ENCODE measurements at regions not wholly inside any gene's neighbourhood (a gene's known extent, or its start where the extent isn't known, plus 50 kb on each side); places are given as distances from the start of the nearest gene placed in this dataset.

DNA sequence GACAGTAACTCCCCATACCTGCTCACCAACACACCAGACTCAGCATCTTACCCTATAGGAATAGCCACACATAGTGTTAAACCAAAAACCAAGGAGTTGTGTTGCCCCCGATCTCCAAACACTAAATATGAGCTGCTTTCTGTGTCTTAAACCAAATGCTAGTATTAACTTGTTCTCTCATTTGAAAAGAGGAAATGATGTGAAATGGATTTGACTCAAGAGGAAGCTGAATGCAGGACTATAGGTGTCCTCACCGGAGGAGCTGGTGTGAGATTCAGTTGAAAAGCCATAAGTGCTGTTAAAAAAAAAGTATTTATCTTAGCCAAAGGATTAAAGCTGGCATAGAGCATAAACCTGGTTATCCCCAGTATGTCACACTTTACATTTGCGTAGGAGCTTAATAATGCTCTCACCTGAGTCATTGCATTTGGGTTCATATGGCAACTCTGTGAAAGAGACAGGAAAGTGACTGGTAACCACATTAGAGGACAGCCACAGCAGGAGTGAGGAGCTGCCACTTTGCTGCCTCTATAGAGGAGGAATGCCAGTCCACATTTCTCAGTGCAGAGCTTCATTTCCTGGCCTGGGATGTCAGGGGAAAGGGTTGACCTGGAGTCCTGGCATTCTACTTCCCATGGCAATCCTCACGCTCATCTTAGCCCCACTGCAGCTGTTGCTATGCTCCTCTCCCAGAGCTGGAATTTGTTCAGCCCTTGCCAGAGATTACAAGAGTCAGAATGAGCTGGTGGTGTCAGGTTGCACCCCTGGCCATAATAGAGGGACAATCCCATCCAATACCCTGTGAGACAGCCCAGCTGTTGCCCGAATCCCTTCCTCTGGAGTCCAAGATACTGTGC lies 143.3 kb upstream of the ANKFN1 start:
- Mint-ChIP-seq H3K27ac (no peak overlapping the region), H3K4me1 (peaks cover 0 to 11% (median 11%) of the 10 kb centered on the region in 3 donors), H3K27me3 (no peaks in the 10 kb centered on the region), H3K36me3 (no peaks in the 10 kb centered on the region), H3K4me3 (no peak overlapping the region), H3K9me3 (peaks cover 3 to 8% (median 7%) of the 10 kb centered on the region in 3 donors)
- 58% methylated on average over 2 of the region's 5 CpGs for WGBS (ENCODE audit: insufficient coverage)
- H3K4me1 ChIP-seq (ENCODE audit: control insufficient read depth in 1 of 2, extremely low read depth in 1 of 2, insufficient read depth in 2 of 2, low read length in 2 of 2): no peaks in the 10 kb centered on the region
- DNase-seq: no peak
- H3K9me3 ChIP-seq: no peaks in the 10 kb centered on the region
- H3K36me3 ChIP-seq (ENCODE audit: control insufficient read depth in 2 of 2, extremely low read depth in 1 of 2, insufficient read depth in 1 of 2, low read length in 1 of 2): no peaks in the 10 kb centered on the region
- H3K27me3 ChIP-seq (replicated peaks in 1 of 2; ENCODE audit: control insufficient read depth in 2 of 2, extremely low read depth in 1 of 2, insufficient read depth in 2 of 2, low read length in 1 of 2): no peaks in the 10 kb centered on the region
- no peak overlapping the region for H3K4me3 ChIP-seq (ENCODE audit: control insufficient read depth in 1 of 2, extremely low read depth in 1 of 2, low read length in 1 of 2)
- ATAC-seq (replicated peaks in 1 of 4): peak in 2 of 4 experiments; percentile 47 to 75
- POLR2A ChIA-PET: no interaction called here
- CTCF ChIA-PET: interaction anchor here in 1 of 2 donors (0.6 kb wide), 2 partner anchors 29 to 65 kb away, joined by 4 read pairs; no protein-coding TSS in a partner anchor
- H3K27ac ChIP-seq (ENCODE audit: low read length): no peak overlapping the region

DNA sequence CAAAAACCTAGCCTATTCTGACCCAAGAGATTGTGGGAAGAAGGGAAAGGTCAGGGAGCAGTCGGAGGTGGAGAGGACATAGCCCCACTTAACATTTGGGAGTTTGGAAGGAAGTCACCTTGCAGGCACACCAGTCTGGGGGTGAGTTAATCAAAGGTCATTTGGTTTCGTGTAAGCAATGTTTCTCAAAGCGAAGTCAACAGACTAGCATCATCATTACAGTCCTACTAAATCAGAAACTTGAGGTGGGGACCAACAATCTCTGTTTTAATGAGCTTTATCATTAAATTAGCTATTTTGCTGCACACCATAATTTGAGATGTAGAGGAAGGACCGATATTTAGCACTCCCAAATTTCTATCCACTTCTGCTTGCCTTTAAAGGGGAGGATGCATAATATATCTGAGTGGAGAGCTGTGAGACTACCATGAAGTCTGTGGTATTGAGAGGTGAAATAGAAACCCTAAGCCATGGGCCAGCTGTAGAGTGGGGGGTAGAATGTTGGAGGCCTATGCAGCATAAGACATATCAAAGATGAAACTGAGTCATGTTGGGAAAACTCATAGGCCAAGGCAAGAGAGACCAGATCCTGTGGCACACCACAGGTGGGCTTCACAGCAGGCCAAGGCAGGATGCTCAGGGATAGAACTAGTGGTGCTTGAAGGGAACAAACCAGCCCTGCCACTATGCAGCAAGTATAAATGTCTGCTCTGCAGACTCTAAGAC lies 141.7 kb upstream of the ANKFN1 start:
- Histone ChIP-seq H3K4me1 (ENCODE audit: control insufficient read depth in 1 of 2, extremely low read depth in 1 of 2, insufficient read depth in 2 of 2, low read length in 2 of 2) (no peaks in the 10 kb centered on the region), H3K36me3 (ENCODE audit: control insufficient read depth in 2 of 2, extremely low read depth in 1 of 2, insufficient read depth in 1 of 2, low read length in 1 of 2) (no peaks in the 10 kb centered on the region), H3K27ac (ENCODE audit: low read length) (no peak overlapping the region), H3K27me3 (replicated peaks in 1 of 2; ENCODE audit: control insufficient read depth in 2 of 2, extremely low read depth in 1 of 2, insufficient read depth in 2 of 2, low read length in 1 of 2) (no peaks in the 10 kb centered on the region), H3K9me3 (no peaks in the 10 kb centered on the region), H3K4me3 (ENCODE audit: control insufficient read depth in 1 of 2, extremely low read depth in 1 of 2, low read length in 1 of 2) (no peak overlapping the region)
- no CpG with 5 or more reads among the region's 4 CpGs for WGBS (ENCODE audit: insufficient coverage)
- Mint-ChIP-seq H3K36me3 (no peaks in the 10 kb centered on the region), H3K27me3 (no peaks in the 10 kb centered on the region), H3K27ac (no peak overlapping the region), H3K4me3 (no peak overlapping the region), H3K9me3 (peaks cover 3 to 8% (median 7%) of the 10 kb centered on the region in 3 donors), H3K4me1 (peaks cover 0 to 11% (median 11%) of the 10 kb centered on the region in 3 donors)
- CTCF ChIA-PET: no interaction called here
- ATAC-seq (replicated peaks in 1 of 4): no peak
- POLR2A ChIA-PET: no interaction called here
- DNase-seq: no peak

DNA sequence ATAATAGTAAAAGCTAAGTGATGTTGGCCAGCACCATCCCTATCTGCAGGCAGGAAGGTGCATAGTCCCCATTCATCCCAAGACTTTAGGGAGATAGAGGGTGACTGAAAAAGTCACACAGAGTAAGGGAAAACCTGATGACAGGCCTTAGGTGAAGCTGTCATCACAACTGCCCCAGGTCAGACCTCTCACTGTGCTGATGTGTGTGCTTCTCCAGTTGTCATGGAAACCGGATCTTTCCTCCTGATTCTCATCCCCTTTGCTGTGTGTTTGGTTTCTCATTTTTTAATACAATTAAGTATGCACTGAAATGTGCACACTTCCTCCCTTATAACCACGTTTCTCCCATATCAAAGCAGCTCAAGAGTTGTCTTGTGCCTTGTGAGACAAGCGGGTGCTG lies 135.1 kb upstream of the ANKFN1 start:
- ChIA-PET CTCF (no interaction called here), POLR2A (no interaction called here)
- peaks cover 0 to 3% (median 0%) of the 10 kb centered on the region in 3 donors for H3K9me3 Mint-ChIP-seq
- 57% methylated on average over 2 of the region's 3 CpGs for WGBS (ENCODE audit: insufficient coverage)
- no peaks in the 10 kb centered on the region for H3K4me1 Mint-ChIP-seq
- H3K27ac ChIP-seq (ENCODE audit: low read length): no peak overlapping the region
- no peak overlapping the region for H3K27ac Mint-ChIP-seq
- H3K4me3 ChIP-seq (ENCODE audit: control insufficient read depth in 1 of 2, extremely low read depth in 1 of 2, low read length in 1 of 2): no peak overlapping the region
- no peak overlapping the region for H3K4me3 Mint-ChIP-seq
- DNase-seq: no peak
- no peaks in the 10 kb centered on the region for H3K36me3 ChIP-seq (ENCODE audit: control insufficient read depth in 2 of 2, extremely low read depth in 1 of 2, insufficient read depth in 1 of 2, low read length in 1 of 2)
- no peaks in the 10 kb centered on the region for H3K9me3 ChIP-seq
- no peaks in the 10 kb centered on the region for H3K27me3 ChIP-seq (replicated peaks in 1 of 2; ENCODE audit: control insufficient read depth in 2 of 2, extremely low read depth in 1 of 2, insufficient read depth in 2 of 2, low read length in 1 of 2)
- peaks cover 10% of the 10 kb centered on the region in 2 donors for H3K27me3 Mint-ChIP-seq
- ATAC-seq (replicated peaks in 1 of 4): no peak
- no peaks in the 10 kb centered on the region for H3K4me1 ChIP-seq (ENCODE audit: control insufficient read depth in 1 of 2, extremely low read depth in 1 of 2, insufficient read depth in 2 of 2, low read length in 2 of 2)
- no peaks in the 10 kb centered on the region for H3K36me3 Mint-ChIP-seq

DNA sequence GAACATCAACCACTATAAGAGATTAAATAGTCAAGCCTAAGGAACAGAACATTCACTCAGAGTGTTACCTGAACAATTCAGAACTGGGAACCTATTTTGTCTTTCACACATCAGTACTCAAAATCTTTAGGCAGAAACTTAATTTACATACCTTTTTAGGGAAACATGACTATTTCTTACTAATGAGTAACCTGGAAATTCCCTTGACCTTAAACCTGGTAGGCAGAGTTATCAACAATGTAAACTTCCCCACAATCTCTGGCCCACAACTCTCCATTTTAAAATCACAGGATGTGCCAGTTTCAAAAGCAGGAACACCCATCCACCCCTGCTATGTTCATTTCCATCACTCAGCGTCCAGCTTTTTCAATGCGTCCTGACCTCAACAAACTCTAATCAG lies 132.9 kb upstream of the ANKFN1 start:
- Histone ChIP-seq H3K4me1 (ENCODE audit: control insufficient read depth in 1 of 2, extremely low read depth in 1 of 2, insufficient read depth in 2 of 2, low read length in 2 of 2) (peaks cover 0 to 3% of the 10 kb centered on the region in 2 experiments), H3K27me3 (replicated peaks in 1 of 2; ENCODE audit: control insufficient read depth in 2 of 2, extremely low read depth in 1 of 2, insufficient read depth in 2 of 2, low read length in 1 of 2) (no peaks in the 10 kb centered on the region), H3K9me3 (no peaks in the 10 kb centered on the region), H3K27ac (ENCODE audit: low read length) (no peak overlapping the region), H3K36me3 (ENCODE audit: control insufficient read depth in 2 of 2, extremely low read depth in 1 of 2, insufficient read depth in 1 of 2, low read length in 1 of 2) (no peaks in the 10 kb centered on the region), H3K4me3 (ENCODE audit: control insufficient read depth in 1 of 2, extremely low read depth in 1 of 2, low read length in 1 of 2) (no peak overlapping the region)
- POLR2A ChIA-PET: no interaction called here
- ATAC-seq (replicated peaks in 1 of 4) (no peak), DNase-seq (no peak)
- no peaks in the 10 kb centered on the region for H3K9me3 Mint-ChIP-seq
- CTCF ChIA-PET: no interaction called here
- H3K4me3 Mint-ChIP-seq: no peak overlapping the region
- no peaks in the 10 kb centered on the region for H3K4me1 Mint-ChIP-seq
- WGBS (ENCODE audit: insufficient coverage): 27% methylated on average over 2 of the region's 2 CpGs
- H3K27me3 Mint-ChIP-seq: peaks cover 10% of the 10 kb centered on the region in 2 donors
- no peaks in the 10 kb centered on the region for H3K36me3 Mint-ChIP-seq
- H3K27ac Mint-ChIP-seq: no peak overlapping the region

DNA sequence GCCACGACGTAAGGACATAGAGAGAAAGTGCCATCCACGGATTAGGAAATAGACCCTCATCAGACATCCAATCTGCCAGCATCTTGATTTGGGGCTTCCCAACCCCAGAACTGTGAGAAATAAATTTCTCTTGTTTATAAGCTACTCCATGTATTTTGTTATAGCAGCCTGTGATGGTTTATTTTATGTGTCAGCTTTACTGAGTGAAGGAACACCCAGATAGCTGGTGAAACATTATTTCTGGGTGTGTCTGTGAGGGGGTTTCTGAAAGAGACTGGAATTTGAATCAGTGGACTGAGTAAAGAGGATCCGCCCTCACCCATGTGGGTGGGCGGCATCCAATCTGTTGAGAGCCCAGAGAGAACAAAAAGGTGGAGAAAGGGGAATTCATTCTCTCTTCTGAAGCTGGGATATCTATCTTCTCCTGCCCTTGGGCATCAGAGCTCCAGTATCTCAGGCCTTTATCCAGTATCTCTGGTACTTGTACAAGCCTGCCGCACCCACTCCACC lies 131.5 kb upstream of the ANKFN1 start:
- no peaks in the 10 kb centered on the region for H3K27me3 ChIP-seq (replicated peaks in 1 of 2; ENCODE audit: control insufficient read depth in 2 of 2, extremely low read depth in 1 of 2, insufficient read depth in 2 of 2, low read length in 1 of 2)
- H3K4me3 ChIP-seq (ENCODE audit: control insufficient read depth in 1 of 2, extremely low read depth in 1 of 2, low read length in 1 of 2): no peak overlapping the region
- H3K9me3 ChIP-seq: no peaks in the 10 kb centered on the region
- no peaks in the 10 kb centered on the region for H3K4me1 Mint-ChIP-seq
- ChIA-PET POLR2A (no interaction called here), CTCF (no interaction called here)
- H3K27ac ChIP-seq (ENCODE audit: low read length): no peak overlapping the region
- no peak for DNase-seq
- no peak overlapping the region for H3K4me3 Mint-ChIP-seq
- ATAC-seq (replicated peaks in 1 of 4): no peak
- 89% methylated on average over 2 of the region's 6 CpGs for WGBS (ENCODE audit: insufficient coverage)
- no peaks in the 10 kb centered on the region for H3K36me3 Mint-ChIP-seq
- peaks cover 10% of the 10 kb centered on the region in 2 donors for H3K27me3 Mint-ChIP-seq
- peaks cover 0 to 3% of the 10 kb centered on the region in 2 experiments for H3K4me1 ChIP-seq (ENCODE audit: control insufficient read depth in 1 of 2, extremely low read depth in 1 of 2, insufficient read depth in 2 of 2, low read length in 2 of 2)
- H3K27ac Mint-ChIP-seq: no peak overlapping the region
- H3K9me3 Mint-ChIP-seq: no peaks in the 10 kb centered on the region
- no peaks in the 10 kb centered on the region for H3K36me3 ChIP-seq (ENCODE audit: control insufficient read depth in 2 of 2, extremely low read depth in 1 of 2, insufficient read depth in 1 of 2, low read length in 1 of 2)

DNA sequence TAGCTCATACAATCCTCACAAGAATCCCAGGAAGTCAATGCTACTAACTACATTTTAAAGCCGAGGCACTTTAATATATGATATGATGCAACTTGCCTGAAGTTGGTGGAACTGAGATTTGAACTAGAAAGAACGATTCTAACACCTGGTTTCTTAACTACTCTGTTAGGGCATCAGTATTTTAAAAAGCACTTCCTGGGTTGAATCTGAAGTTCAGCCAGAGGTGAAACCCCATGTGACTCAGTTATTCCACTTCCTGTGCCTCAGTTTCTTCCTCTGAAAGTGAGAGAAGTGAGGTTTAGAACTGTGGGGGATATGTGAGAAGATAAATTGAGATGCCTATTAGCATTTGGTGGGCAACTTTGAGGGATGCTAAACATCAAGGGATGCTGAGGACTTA lies 129.4 kb upstream of the ANKFN1 start:
- no peaks in the 10 kb centered on the region for H3K36me3 ChIP-seq (ENCODE audit: control insufficient read depth in 2 of 2, extremely low read depth in 1 of 2, insufficient read depth in 1 of 2, low read length in 1 of 2)
- H3K9me3 ChIP-seq: no peaks in the 10 kb centered on the region
- Mint-ChIP-seq H3K4me3 (no peak overlapping the region), H3K4me1 (no peaks in the 10 kb centered on the region), H3K27ac (no peak overlapping the region), H3K36me3 (no peaks in the 10 kb centered on the region), H3K27me3 (peaks cover 4 to 5% of the 10 kb centered on the region in 2 donors), H3K9me3 (no peaks in the 10 kb centered on the region)
- no peak for ATAC-seq (replicated peaks in 1 of 4)
- no peaks in the 10 kb centered on the region for H3K27me3 ChIP-seq (replicated peaks in 1 of 2; ENCODE audit: control insufficient read depth in 2 of 2, extremely low read depth in 1 of 2, insufficient read depth in 2 of 2, low read length in 1 of 2)
- peaks cover 0 to 3% of the 10 kb centered on the region in 2 experiments for H3K4me1 ChIP-seq (ENCODE audit: control insufficient read depth in 1 of 2, extremely low read depth in 1 of 2, insufficient read depth in 2 of 2, low read length in 2 of 2)
- ChIA-PET CTCF (no interaction called here), POLR2A (no interaction called here)
- no peak overlapping the region for H3K4me3 ChIP-seq (ENCODE audit: control insufficient read depth in 1 of 2, extremely low read depth in 1 of 2, low read length in 1 of 2)
- no peak for DNase-seq
- WGBS (ENCODE audit: insufficient coverage): no CpG with 5 or more reads among the region's 2 CpGs
- H3K27ac ChIP-seq (ENCODE audit: low read length): no peak overlapping the region
